ENCODE measurements at regions not wholly inside any gene's neighbourhood (a gene's known extent, or its start where the extent isn't known, plus 50 kb on each side); places are given as distances from the start of the nearest gene placed in this dataset.
A peak's percentile ranks its signal among the peaks of the same experiment; 100 is the strongest.

GRCh38 chr5:68352166-68352565 lies 136.6 kb downstream of the PIK3R1 start:
- Mint-ChIP-seq H3K36me3 (peaks cover 0 to 6% of the 10 kb centered on the region in 2 donors), H3K4me1 (peaks cover 11 to 12% of the 10 kb centered on the region in 2 donors), H3K27me3 (no peaks in the 10 kb centered on the region), H3K27ac (no peak overlapping the region), H3K9me3 (peaks cover 5 to 8% of the 10 kb centered on the region in 2 donors), H3K4me3 (no peak overlapping the region)
- DNase-seq (no peak), ATAC-seq (replicated peaks) (no peak)

GRCh38 chr5:68353605-68354004 lies 138.0 kb downstream of the PIK3R1 start:
- no peaks in the 10 kb centered on the region for H3K27me3 Mint-ChIP-seq
- no peaks in the 10 kb centered on the region for H3K36me3 Mint-ChIP-seq
- no peak overlapping the region for H3K4me3 Mint-ChIP-seq
- DNase-seq (no peak), ATAC-seq (replicated peaks) (no peak)
- no peak overlapping the region for H3K27ac Mint-ChIP-seq
- peaks cover 0 to 2% of the 10 kb centered on the region in 2 donors for H3K4me1 Mint-ChIP-seq
- H3K9me3 Mint-ChIP-seq = no peaks in the 10 kb centered on the region

GRCh38 chr5:68354315-68354714 lies 138.8 kb downstream of the PIK3R1 start:
- no peak overlapping the region for H3K27ac Mint-ChIP-seq
- H3K9me3 Mint-ChIP-seq = no peaks in the 10 kb centered on the region
- no peak for ATAC-seq (replicated peaks)
- peaks cover 0 to 2% of the 10 kb centered on the region in 2 donors for H3K4me1 Mint-ChIP-seq
- H3K27me3 Mint-ChIP-seq = no peaks in the 10 kb centered on the region
- H3K36me3 Mint-ChIP-seq = no peaks in the 10 kb centered on the region
- H3K4me3 Mint-ChIP-seq = no peak overlapping the region
- no peak for DNase-seq

- DNase-seq (no peak), ATAC-seq (replicated peaks) (no peak)
- no peaks in the 10 kb centered on the region for H3K36me3 Mint-ChIP-seq
- H3K4me3 Mint-ChIP-seq = no peak overlapping the region
- peaks cover 4 to 5% of the 10 kb centered on the region in 2 donors for H3K4me1 Mint-ChIP-seq
- no peaks in the 10 kb centered on the region for H3K9me3 Mint-ChIP-seq
- H3K27ac Mint-ChIP-seq = no peak overlapping the region
- H3K27me3 Mint-ChIP-seq = no peaks in the 10 kb centered on the region
Observed at GRCh38 chr5:68356216-68356615, 140.7 kb downstream of the PIK3R1 start.

GRCh38 chr5:68356623-68357022 lies 141.1 kb downstream of the PIK3R1 start:
- Mint-ChIP-seq H3K4me3 (no peak overlapping the region), H3K27ac (no peak overlapping the region), H3K9me3 (no peaks in the 10 kb centered on the region), H3K4me1 (peaks cover 4 to 5% of the 10 kb centered on the region in 2 donors), H3K36me3 (no peaks in the 10 kb centered on the region), H3K27me3 (no peaks in the 10 kb centered on the region)
- DNase-seq = no peak
- ATAC-seq (replicated peaks) = no peak

- H3K27ac Mint-ChIP-seq = no peak overlapping the region
- H3K4me1 Mint-ChIP-seq = peaks cover 3 to 5% of the 10 kb centered on the region in 2 donors
- no peak for ATAC-seq (replicated peaks)
Observed at GRCh38 chr5:68359699-68360098, 144.1 kb downstream of the PIK3R1 start.

GRCh38 chr5:68362331-68362730 lies 146.8 kb downstream of the PIK3R1 start:
- H3K9me3 Mint-ChIP-seq = peaks cover 0 to 4% of the 10 kb centered on the region in 2 donors

More at GRCh38 chr5:68359699-68360098, 144.1 kb downstream of the PIK3R1 start:
- H3K36me3 Mint-ChIP-seq = no peaks in the 10 kb centered on the region
- H3K4me3 Mint-ChIP-seq = no peak overlapping the region
- no peak for DNase-seq
- no peaks in the 10 kb centered on the region for H3K27me3 Mint-ChIP-seq
- no peaks in the 10 kb centered on the region for H3K9me3 Mint-ChIP-seq

GRCh38 chr5:68365889-68366288 lies 150.3 kb downstream of the PIK3R1 start:
- peaks cover 0 to 4% of the 10 kb centered on the region in 2 donors for H3K36me3 Mint-ChIP-seq
- H3K27ac Mint-ChIP-seq = no peak overlapping the region
- H3K9me3 Mint-ChIP-seq = peaks cover 0 to 4% of the 10 kb centered on the region in 2 donors
- DNase-seq (no peak), ATAC-seq (replicated peaks) (no peak)
- H3K4me3 Mint-ChIP-seq = no peak overlapping the region
- peaks cover 16 to 39% of the 10 kb centered on the region in 2 donors for H3K4me1 Mint-ChIP-seq
- no peaks in the 10 kb centered on the region for H3K27me3 Mint-ChIP-seq

More at GRCh38 chr5:68362331-68362730, 146.8 kb downstream of the PIK3R1 start:
- Mint-ChIP-seq H3K27me3 (no peaks in the 10 kb centered on the region), H3K4me3 (no peak overlapping the region), H3K27ac (no peak overlapping the region), H3K4me1 (peaks cover 3 to 12% of the 10 kb centered on the region in 2 donors), H3K36me3 (peaks cover 0 to 4% of the 10 kb centered on the region in 2 donors)
- DNase-seq = no peak
- no peak for ATAC-seq (replicated peaks)

GRCh38 chr5:68367287-68367686 lies 151.7 kb downstream of the PIK3R1 start:
- Mint-ChIP-seq H3K4me1 (peaks cover 23 to 49% of the 10 kb centered on the region in 2 donors), H3K9me3 (peaks cover 0 to 4% of the 10 kb centered on the region in 2 donors)

GRCh38 chr5:68367717-68368116 lies 152.2 kb downstream of the PIK3R1 start:
- DNase-seq (no peak), ATAC-seq (replicated peaks) (no peak)
- Mint-ChIP-seq H3K27ac (no peak overlapping the region), H3K27me3 (no peaks in the 10 kb centered on the region), H3K36me3 (peaks cover 0 to 4% of the 10 kb centered on the region in 2 donors), H3K4me1 (peaks cover 24 to 53% of the 10 kb centered on the region in 2 donors), H3K4me3 (no peak overlapping the region), H3K9me3 (peaks cover 0 to 5% of the 10 kb centered on the region in 2 donors)

More at GRCh38 chr5:68367287-68367686, 151.7 kb downstream of the PIK3R1 start:
- no peak for ATAC-seq (replicated peaks)
- no peaks in the 10 kb centered on the region for H3K27me3 Mint-ChIP-seq
- no peak overlapping the region for H3K27ac Mint-ChIP-seq
- H3K4me3 Mint-ChIP-seq = no peak overlapping the region
- H3K36me3 Mint-ChIP-seq = peaks cover 0 to 4% of the 10 kb centered on the region in 2 donors
- DNase-seq = no peak

GRCh38 chr5:68368311-68369022 lies 152.9 kb downstream of the PIK3R1 start:
- no peak overlapping the region for H3K27ac Mint-ChIP-seq
- ATAC-seq (replicated peaks) = peak in 1 of 2 donors; percentile 41
- peaks cover 24 to 54% of the 10 kb centered on the region in 2 donors for H3K4me1 Mint-ChIP-seq
- H3K9me3 Mint-ChIP-seq = peaks cover 1 to 13% of the 10 kb centered on the region in 2 donors
- no peak overlapping the region for H3K4me3 Mint-ChIP-seq
- H3K36me3 Mint-ChIP-seq = peaks cover 0 to 9% of the 10 kb centered on the region in 2 donors
- H3K27me3 Mint-ChIP-seq = no peaks in the 10 kb centered on the region
- DNase-seq = no peak

- Mint-ChIP-seq H3K27me3 (no peaks in the 10 kb centered on the region), H3K27ac (no peak overlapping the region), H3K4me1 (peaks cover 24 to 54% of the 10 kb centered on the region in 2 donors), H3K4me3 (no peak overlapping the region), H3K9me3 (peaks cover 1 to 13% of the 10 kb centered on the region in 2 donors), H3K36me3 (peaks cover 0 to 9% of the 10 kb centered on the region in 2 donors)
- no peak for DNase-seq
- ATAC-seq (replicated peaks) = peak in 1 of 2 donors; percentile 37
Observed at GRCh38 chr5:68369023-68369359, 153.4 kb downstream of the PIK3R1 start.

GRCh38 chr5:68369457-68370125 lies 154.0 kb downstream of the PIK3R1 start:
- no peaks in the 10 kb centered on the region for H3K27me3 Mint-ChIP-seq
- H3K9me3 Mint-ChIP-seq = peaks cover 1 to 13% of the 10 kb centered on the region in 2 donors
- H3K4me3 Mint-ChIP-seq = peak overlapping the region; percentile 8 to 60
- no peak for DNase-seq
- H3K4me1 Mint-ChIP-seq = peaks cover 24 to 54% of the 10 kb centered on the region in 2 donors
- peak; percentile 87 to 88 for ATAC-seq (replicated peaks)
- H3K27ac Mint-ChIP-seq = no peak overlapping the region
- peaks cover 0 to 9% of the 10 kb centered on the region in 2 donors for H3K36me3 Mint-ChIP-seq

GRCh38 chr5:68370196-68370595 lies 154.6 kb downstream of the PIK3R1 start:
- Mint-ChIP-seq H3K27me3 (no peaks in the 10 kb centered on the region), H3K4me1 (peaks cover 28 to 60% of the 10 kb centered on the region in 2 donors), H3K4me3 (no peak overlapping the region), H3K27ac (no peak overlapping the region), H3K9me3 (peaks cover 1 to 13% of the 10 kb centered on the region in 2 donors), H3K36me3 (peaks cover 0 to 9% of the 10 kb centered on the region in 2 donors)
- no peak for ATAC-seq (replicated peaks)
- no peak for DNase-seq

GRCh38 chr5:68371607-68372006 lies 156.1 kb downstream of the PIK3R1 start:
- no peak for DNase-seq
- Mint-ChIP-seq H3K4me1 (peaks cover 33 to 67% of the 10 kb centered on the region in 2 donors), H3K27ac (no peak overlapping the region)

More at GRCh38 chr5:68371607-68372006, 156.1 kb downstream of the PIK3R1 start:
- H3K4me3 Mint-ChIP-seq = no peak overlapping the region
- H3K27me3 Mint-ChIP-seq = no peaks in the 10 kb centered on the region
- no peak for ATAC-seq (replicated peaks)
- peaks cover 1 to 8% of the 10 kb centered on the region in 2 donors for H3K9me3 Mint-ChIP-seq
- H3K36me3 Mint-ChIP-seq = peaks cover 0 to 5% of the 10 kb centered on the region in 2 donors
